ENCODE measurements at regions not wholly inside any gene's neighbourhood (a gene's known extent, or its start where the extent isn't known, plus 50 kb on each side); places are given as distances from the start of the nearest gene placed in this dataset.

DNA sequence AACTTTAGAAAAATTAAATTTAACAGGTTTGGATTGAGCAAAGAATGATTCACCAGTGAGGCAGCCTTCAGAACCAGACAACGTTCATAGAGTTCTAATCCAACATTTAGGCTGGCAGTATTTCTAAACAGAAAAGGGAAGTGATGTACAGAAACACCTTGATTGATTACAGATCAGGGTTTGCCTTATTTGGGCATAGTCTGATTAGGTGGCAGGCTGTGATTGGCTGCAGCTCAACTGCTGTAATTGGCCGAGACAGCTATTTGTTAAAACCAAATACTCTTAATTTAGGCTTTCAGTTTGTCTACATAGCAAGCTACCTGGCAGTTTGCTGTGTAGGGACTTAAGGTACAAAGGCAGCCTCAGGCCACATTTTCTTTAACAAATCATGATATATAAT, 802.5 kb downstream of the IPMK start:
- no peak for DNase-seq (ENCODE audit: low spot score)
- H3K36me3 Mint-ChIP-seq (ENCODE audit: low read depth, unreplicated experiment): no peaks in the 10 kb centered on the region
- H3K27ac Mint-ChIP-seq (ENCODE audit: unreplicated experiment): no peak overlapping the region
- no peaks in the 10 kb centered on the region for H3K27me3 Mint-ChIP-seq (ENCODE audit: unreplicated experiment)
- no peak overlapping the region for H3K4me3 Mint-ChIP-seq (ENCODE audit: unreplicated experiment)
- TF ChIP-seq CTCF (IDR thresholded peaks at IDR 0.05; ENCODE audit: unreplicated experiment): no peak
- no peaks in the 10 kb centered on the region for H3K9me3 Mint-ChIP-seq (ENCODE audit: unreplicated experiment)
- no peaks in the 10 kb centered on the region for H3K4me1 Mint-ChIP-seq (ENCODE audit: unreplicated experiment)

DNA sequence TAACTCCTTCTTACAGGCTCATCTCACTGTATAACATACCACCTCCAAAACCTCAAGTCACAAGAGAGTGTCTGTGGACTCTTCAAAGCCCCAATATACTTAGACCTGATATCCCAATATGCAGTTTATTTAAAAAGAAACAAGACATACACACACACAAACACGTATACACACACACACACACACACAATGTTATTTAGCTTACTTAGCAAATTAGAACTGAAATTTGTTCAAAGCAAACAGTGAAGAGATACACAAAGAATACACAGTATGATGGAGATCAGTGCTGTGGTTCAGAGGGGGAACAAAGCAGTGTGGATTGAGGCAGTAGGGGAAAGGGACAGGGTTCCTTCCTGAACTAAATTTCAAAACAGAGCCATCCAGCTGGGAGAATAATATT, 807.2 kb downstream of the IPMK start:
- Mint-ChIP-seq H3K27me3 (ENCODE audit: unreplicated experiment) (no peaks in the 10 kb centered on the region), H3K4me3 (ENCODE audit: unreplicated experiment) (no peak overlapping the region), H3K36me3 (ENCODE audit: low read depth, unreplicated experiment) (no peaks in the 10 kb centered on the region), H3K27ac (ENCODE audit: unreplicated experiment) (no peak overlapping the region), H3K4me1 (ENCODE audit: unreplicated experiment) (no peaks in the 10 kb centered on the region), H3K9me3 (ENCODE audit: unreplicated experiment) (no peaks in the 10 kb centered on the region)
- no peak for DNase-seq (ENCODE audit: low spot score)
- no peak for TF ChIP-seq CTCF (IDR thresholded peaks at IDR 0.05; ENCODE audit: unreplicated experiment)

- no peak overlapping the region for H3K27ac Mint-ChIP-seq (ENCODE audit: unreplicated experiment)
- no peaks in the 10 kb centered on the region for H3K4me1 Mint-ChIP-seq (ENCODE audit: unreplicated experiment)
- H3K36me3 Mint-ChIP-seq (ENCODE audit: low read depth, unreplicated experiment): no peaks in the 10 kb centered on the region
- H3K9me3 Mint-ChIP-seq (ENCODE audit: unreplicated experiment): no peaks in the 10 kb centered on the region
- H3K27me3 Mint-ChIP-seq (ENCODE audit: unreplicated experiment): no peaks in the 10 kb centered on the region
- TF ChIP-seq CTCF (IDR thresholded peaks at IDR 0.05; ENCODE audit: unreplicated experiment): no peak
- DNase-seq (ENCODE audit: low spot score): no peak
- H3K4me3 Mint-ChIP-seq (ENCODE audit: unreplicated experiment): no peak overlapping the region
Measured at GRCh38 chr10:57457972-57458512, 809.7 kb downstream of the IPMK start.

- Mint-ChIP-seq H3K4me1 (ENCODE audit: unreplicated experiment) (no peaks in the 10 kb centered on the region), H3K27me3 (ENCODE audit: unreplicated experiment) (no peaks in the 10 kb centered on the region), H3K4me3 (ENCODE audit: unreplicated experiment) (no peak overlapping the region), H3K36me3 (ENCODE audit: low read depth, unreplicated experiment) (no peaks in the 10 kb centered on the region), H3K9me3 (ENCODE audit: unreplicated experiment) (no peaks in the 10 kb centered on the region), H3K27ac (ENCODE audit: unreplicated experiment) (no peak overlapping the region)
- TF ChIP-seq CTCF (IDR thresholded peaks at IDR 0.05; ENCODE audit: unreplicated experiment): no peak
- DNase-seq (ENCODE audit: low spot score): no peak
Measured at GRCh38 chr10:57430376-57430775, 837.3 kb downstream of the IPMK start.

DNA sequence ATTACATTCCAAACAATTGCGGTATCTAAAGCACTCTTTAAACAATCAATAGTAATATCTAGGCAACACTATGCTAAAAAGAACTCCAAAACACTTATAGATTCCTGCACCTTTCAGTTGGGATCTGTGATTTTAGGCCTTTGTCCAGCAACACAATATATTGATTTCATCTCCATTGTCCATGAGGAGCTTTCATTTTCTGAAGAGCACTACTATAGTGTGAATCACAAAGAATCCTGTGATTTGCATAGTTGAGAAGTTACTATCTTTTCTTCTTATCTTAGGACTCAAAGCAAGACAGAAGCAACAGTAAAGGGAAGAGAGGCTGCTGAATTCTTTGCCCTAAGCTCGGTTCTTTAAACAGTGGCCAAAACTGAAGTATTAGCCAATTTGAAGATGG, 846.8 kb downstream of the IPMK start:
- no peaks in the 10 kb centered on the region for H3K36me3 Mint-ChIP-seq (ENCODE audit: low read depth, unreplicated experiment)
- no peaks in the 10 kb centered on the region for H3K27me3 Mint-ChIP-seq (ENCODE audit: unreplicated experiment)
- no peak overlapping the region for H3K4me3 Mint-ChIP-seq (ENCODE audit: unreplicated experiment)
- H3K27ac Mint-ChIP-seq (ENCODE audit: unreplicated experiment): no peak overlapping the region
- H3K4me1 Mint-ChIP-seq (ENCODE audit: unreplicated experiment): no peaks in the 10 kb centered on the region
- DNase-seq (ENCODE audit: low spot score): no peak
- no peaks in the 10 kb centered on the region for H3K9me3 Mint-ChIP-seq (ENCODE audit: unreplicated experiment)
- no peak for TF ChIP-seq CTCF (IDR thresholded peaks at IDR 0.05; ENCODE audit: unreplicated experiment)

Data from endothelial cell (in vitro differentiated cells).